Loucy (cell line): ENCODE measurements at regions not wholly inside any gene's neighbourhood (a gene's known extent, or its start where the extent isn't known, plus 50 kb on each side); places are given as distances from the start of the nearest gene placed in this dataset.

Source experiments
- CTCF ChIP-seq: fragments of 200-600 bp; sonication (generic); conservative IDR thresholded peaks from 2 replicates; pipeline ENCODE4 v1.5.1; 2014; ENCODE audit warnings: mild to moderate bottlenecking, antibody characterized with exemption, low read length
- EZH2phosphoT487 ChIP-seq: fragments of 200-600 bp; IDR thresholded peaks from 2 replicates; pipeline ENCODE4 v1.6.1; 2018; ENCODE audit warnings: antibody characterized with exemption, mild to moderate bottlenecking, moderate library complexity, borderline replicate concordance

GRCh38 chr14:89667983-89668382 is 250.9 kb upstream of the FOXN3 start:
- TF ChIP-seq CTCF (no peak), EZH2phosphoT487 (no peak)
